Naive B cell (primary cell): ENCODE measurements at regions not wholly inside any gene's neighbourhood (a gene's known extent, or its start where the extent isn't known, plus 50 kb on each side); places are given as distances from the start of the nearest gene placed in this dataset.

ENCODE experiments used
- ATAC-seq, 2 donors: fragments of 150-1000 bp; cut with Tn5 transposase; 2 replicates each; pipeline ENCODE4 v1.10.0; 2021; ENCODE audit warnings: low read depth in 2 of 2, mild to moderate bottlenecking in 2 of 2, moderate library complexity in 2 of 2
- DNase-seq: peaks from one replicate; pipeline ENCODE4 v3.0.0; 2022
- H3K27ac Mint-ChIP-seq, 6 donors: one replicate each; pipeline ENCODE4 v1.8.0; 2020 to 2022; ENCODE audit warnings: mild to moderate bottlenecking in 6 of 6, mixed read lengths in 6 of 6, moderate library complexity in 5 of 6, inconsistent platforms in 2 of 6
- H3K27me3 Mint-ChIP-seq, 3 donors: one replicate each; pipeline ENCODE4 v1.8.0; 2021 to 2022; ENCODE audit warnings: mixed read lengths in 3 of 3, mild to moderate bottlenecking in 1 of 3
- H3K36me3 Mint-ChIP-seq, 2 donors: one replicate each; pipeline ENCODE4 v1.8.0; 2020 to 2022; ENCODE audit warnings: mixed read lengths in 2 of 2, inconsistent platforms in 1 of 2, mild to moderate bottlenecking in 1 of 2
- H3K4me1 Mint-ChIP-seq, 3 donors: one replicate each; pipeline ENCODE4 v1.8.0; 2020 to 2022; ENCODE audit warnings: mixed read lengths in 3 of 3, inconsistent platforms in 1 of 3, mild to moderate bottlenecking in 1 of 3, moderate library complexity in 1 of 3
- H3K4me3 Mint-ChIP-seq, 8 donors: one replicate each; pipeline ENCODE4 v1.8.0; 2020 to 2022; ENCODE audit warnings: mild to moderate bottlenecking in 8 of 8, mixed read lengths in 8 of 8, moderate library complexity in 8 of 8, inconsistent platforms in 2 of 8
- H3K9me3 Mint-ChIP-seq, 7 donors: one replicate each; pipeline ENCODE4 v1.8.0; 2020 to 2022; ENCODE audit warnings: mixed read lengths in 7 of 7, mild to moderate bottlenecking in 5 of 7, inconsistent platforms in 2 of 7, moderate library complexity in 1 of 7

- H3K4me1 Mint-ChIP-seq, result no peaks in the 10 kb centered on the region
- no peaks in the 10 kb centered on the region for H3K36me3 Mint-ChIP-seq
- DNase-seq (no peak), ATAC-seq (no peak)
- no peak overlapping the region for H3K27ac Mint-ChIP-seq
- H3K4me3 Mint-ChIP-seq, result no peak overlapping the region
- H3K27me3 Mint-ChIP-seq, result no peaks in the 10 kb centered on the region
- peaks cover 0 to 8% (median 2%) of the 10 kb centered on the region in 7 donors for H3K9me3 Mint-ChIP-seq
Measured at GRCh38 chr17:70865993-70866804, 696.9 kb downstream of the KCNJ2 start.

- DNase-seq (no peak), ATAC-seq (no peak)
- Mint-ChIP-seq H3K36me3 (no peaks in the 10 kb centered on the region), H3K4me3 (no peak overlapping the region), H3K27ac (no peak overlapping the region), H3K27me3 (no peaks in the 10 kb centered on the region), H3K9me3 (peaks cover 0 to 6% (median 2%) of the 10 kb centered on the region in 7 donors), H3K4me1 (no peaks in the 10 kb centered on the region)
Measured at GRCh38 chr17:70868149-70868548, 698.8 kb downstream of the KCNJ2 start.

GRCh38 chr17:70869402-70870085 is 700.2 kb downstream of the KCNJ2 start:
- no peaks in the 10 kb centered on the region for H3K4me1 Mint-ChIP-seq
- no peaks in the 10 kb centered on the region for H3K36me3 Mint-ChIP-seq
- H3K27me3 Mint-ChIP-seq, result no peaks in the 10 kb centered on the region
- H3K27ac Mint-ChIP-seq, result no peak overlapping the region
- H3K9me3 Mint-ChIP-seq, result peaks cover 0 to 6% (median under 1%) of the 10 kb centered on the region in 7 donors
- DNase-seq (no peak), ATAC-seq (no peak)
- H3K4me3 Mint-ChIP-seq, result no peak overlapping the region

- H3K36me3 Mint-ChIP-seq, result no peaks in the 10 kb centered on the region
- H3K4me3 Mint-ChIP-seq, result no peak overlapping the region
- no peak overlapping the region for H3K27ac Mint-ChIP-seq
- H3K27me3 Mint-ChIP-seq, result no peaks in the 10 kb centered on the region
- peaks cover 0 to 6% (median 0%) of the 10 kb centered on the region in 7 donors for H3K9me3 Mint-ChIP-seq
- no peak for ATAC-seq
- no peaks in the 10 kb centered on the region for H3K4me1 Mint-ChIP-seq
- DNase-seq, result no peak
Measured at GRCh38 chr17:70871180-70871818, 702.0 kb downstream of the KCNJ2 start.

- no peaks in the 10 kb centered on the region for H3K27me3 Mint-ChIP-seq
- ATAC-seq (no peak), DNase-seq (no peak)
- H3K4me3 Mint-ChIP-seq, result no peak overlapping the region
- H3K36me3 Mint-ChIP-seq, result no peaks in the 10 kb centered on the region
- H3K4me1 Mint-ChIP-seq, result no peaks in the 10 kb centered on the region
- peaks cover 0 to 6% (median 0%) of the 10 kb centered on the region in 7 donors for H3K9me3 Mint-ChIP-seq
- H3K27ac Mint-ChIP-seq, result no peak overlapping the region
Measured at GRCh38 chr17:70872103-70872502, 702.8 kb downstream of the KCNJ2 start.

GRCh38 chr17:70875729-70876310 is 706.5 kb downstream of the KCNJ2 start:
- no peak overlapping the region for H3K4me3 Mint-ChIP-seq
- ATAC-seq (no peak), DNase-seq (no peak)
- H3K36me3 Mint-ChIP-seq, result no peaks in the 10 kb centered on the region
- H3K27me3 Mint-ChIP-seq, result no peaks in the 10 kb centered on the region
- H3K27ac Mint-ChIP-seq, result no peak overlapping the region
- peaks cover 0 to 6% (median 0%) of the 10 kb centered on the region in 7 donors for H3K9me3 Mint-ChIP-seq
- H3K4me1 Mint-ChIP-seq, result no peaks in the 10 kb centered on the region

GRCh38 chr17:70878879-70879278 is 709.5 kb downstream of the KCNJ2 start:
- Mint-ChIP-seq H3K27ac (no peak overlapping the region), H3K4me3 (no peak overlapping the region), H3K27me3 (no peaks in the 10 kb centered on the region), H3K9me3 (peaks cover 0 to 11% (median 3%) of the 10 kb centered on the region in 7 donors), H3K36me3 (no peaks in the 10 kb centered on the region), H3K4me1 (no peaks in the 10 kb centered on the region)
- no peak for DNase-seq
- no peak for ATAC-seq

- no peak for DNase-seq
- H3K27me3 Mint-ChIP-seq, result no peaks in the 10 kb centered on the region
- peaks cover 0 to 11% (median 3%) of the 10 kb centered on the region in 7 donors for H3K9me3 Mint-ChIP-seq
Measured at GRCh38 chr17:70879401-70879800, 710.1 kb downstream of the KCNJ2 start.

GRCh38 chr17:70881093-70881492 is 711.8 kb downstream of the KCNJ2 start:
- Mint-ChIP-seq H3K4me3 (no peak overlapping the region), H3K4me1 (no peaks in the 10 kb centered on the region), H3K27ac (no peak overlapping the region), H3K36me3 (no peaks in the 10 kb centered on the region), H3K27me3 (no peaks in the 10 kb centered on the region), H3K9me3 (peaks cover 0 to 11% (median 3%) of the 10 kb centered on the region in 7 donors)
- ATAC-seq (no peak), DNase-seq (no peak)

More at GRCh38 chr17:70879401-70879800, 710.1 kb downstream of the KCNJ2 start:
- H3K36me3 Mint-ChIP-seq, result no peaks in the 10 kb centered on the region
- no peak for ATAC-seq
- H3K4me1 Mint-ChIP-seq, result no peaks in the 10 kb centered on the region
- no peak overlapping the region for H3K4me3 Mint-ChIP-seq
- no peak overlapping the region for H3K27ac Mint-ChIP-seq

- no peaks in the 10 kb centered on the region for H3K36me3 Mint-ChIP-seq
- ATAC-seq (no peak), DNase-seq (no peak)
- no peaks in the 10 kb centered on the region for H3K4me1 Mint-ChIP-seq
- no peak overlapping the region for H3K27ac Mint-ChIP-seq
- H3K9me3 Mint-ChIP-seq, result peaks cover 0 to 11% (median 3%) of the 10 kb centered on the region in 7 donors
- no peaks in the 10 kb centered on the region for H3K27me3 Mint-ChIP-seq
- no peak overlapping the region for H3K4me3 Mint-ChIP-seq
Measured at GRCh38 chr17:70882504-70882903, 713.2 kb downstream of the KCNJ2 start.

GRCh38 chr17:70886648-70887047 is 717.3 kb downstream of the KCNJ2 start:
- Mint-ChIP-seq H3K27me3 (no peaks in the 10 kb centered on the region), H3K9me3 (peaks cover 0 to 11% (median 3%) of the 10 kb centered on the region in 7 donors), H3K36me3 (no peaks in the 10 kb centered on the region), H3K4me1 (no peaks in the 10 kb centered on the region), H3K27ac (no peak overlapping the region), H3K4me3 (no peak overlapping the region)
- no peak for ATAC-seq
- DNase-seq, result no peak

GRCh38 chr17:70888324-70888723 is 719.0 kb downstream of the KCNJ2 start:
- no peaks in the 10 kb centered on the region for H3K4me1 Mint-ChIP-seq
- DNase-seq, result no peak
- H3K9me3 Mint-ChIP-seq, result peaks cover 0 to 3% (median 0%) of the 10 kb centered on the region in 7 donors
- H3K27me3 Mint-ChIP-seq, result no peaks in the 10 kb centered on the region
- no peak overlapping the region for H3K4me3 Mint-ChIP-seq
- H3K36me3 Mint-ChIP-seq, result no peaks in the 10 kb centered on the region
- no peak for ATAC-seq
- H3K27ac Mint-ChIP-seq, result no peak overlapping the region

GRCh38 chr17:70891306-70891705 is 722.0 kb downstream of the KCNJ2 start:
- ATAC-seq (no peak), DNase-seq (no peak)
- Mint-ChIP-seq H3K9me3 (peaks cover 0 to 6% (median 0%) of the 10 kb centered on the region in 7 donors), H3K27ac (no peak overlapping the region), H3K4me1 (no peaks in the 10 kb centered on the region), H3K4me3 (no peak overlapping the region), H3K27me3 (no peaks in the 10 kb centered on the region), H3K36me3 (no peaks in the 10 kb centered on the region)
